CD8-positive, alpha-beta memory T cell (primary cell): ENCODE measurements at regions not wholly inside any gene's neighbourhood (a gene's known extent, or its start where the extent isn't known, plus 50 kb on each side); places are given as distances from the start of the nearest gene placed in this dataset.

Source experiments
- CTCF ChIA-PET: fragments of 350-600 bp; sonication (Branson Sonifier 250); formaldehyde crosslinking; loops from one replicate; lab custom pipeline; 2021; ENCODE audit warnings: antibody characterized with exemption; lab: Charles Lee
- POLR2A ChIA-PET: fragments of 350-600 bp; sonication (Branson Sonifier 250); formaldehyde crosslinking; loops from one replicate; lab custom pipeline; 2021; ENCODE audit warnings: antibody characterized with exemption; lab: Charles Lee
- DNase-seq, 5 donors: peaks; one replicate each; pipeline versions ENCODE4 v3.0.0 to v3.0.0-alpha.2; 2020 to 2022; ENCODE audit warnings: mixed read lengths in 1 of 5
- H3K27ac ChIP-seq: one replicate; pipeline ENCODE4 v1.7.0; 2013; ENCODE audit warnings: low read depth, mild to moderate bottlenecking, low read length, moderate library complexity
- H3K27me3 ChIP-seq: 2 replicates; pipeline ENCODE4 v1.7.0; 2013; ENCODE audit warnings: low read length, mild to moderate bottlenecking; ENCODE audit not compliant: insufficient read depth, poor library complexity, severe bottlenecking
- H3K36me3 ChIP-seq: 2 replicates; pipeline ENCODE4 v1.7.0; 2013; ENCODE audit warnings: mild to moderate bottlenecking, low read length, moderate library complexity; ENCODE audit not compliant: insufficient read depth
- H3K4me1 ChIP-seq: 2 replicates; pipeline ENCODE4 v1.7.0; 2013; ENCODE audit warnings: mild to moderate bottlenecking, low read length, moderate library complexity; ENCODE audit not compliant: insufficient read depth
- H3K4me3 ChIP-seq: 2 replicates; pipeline ENCODE4 v1.7.0; 2013; ENCODE audit warnings: mild to moderate bottlenecking, low read length
- H3K9me3 ChIP-seq: 2 replicates; pipeline ENCODE4 v1.7.0; 2013; ENCODE audit warnings: mild to moderate bottlenecking, low read length
- H3K27ac Mint-ChIP-seq, 8 donors: one replicate each; pipeline ENCODE4 v1.8.0; 2020 to 2021; ENCODE audit warnings: mixed read lengths in 8 of 8, mild to moderate bottlenecking in 6 of 8, inconsistent platforms in 3 of 8, moderate library complexity in 3 of 8
- H3K27me3 Mint-ChIP-seq, 2 donors: one replicate each; pipeline ENCODE4 v1.8.0; 2020 to 2021; ENCODE audit warnings: mixed read lengths in 2 of 2, mild to moderate bottlenecking in 1 of 2, moderate library complexity in 1 of 2
- H3K36me3 Mint-ChIP-seq, 3 donors: one replicate each; pipeline ENCODE4 v1.8.0; 2020 to 2021; ENCODE audit warnings: mixed read lengths in 3 of 3, inconsistent platforms in 1 of 3, mild to moderate bottlenecking in 1 of 3
- H3K4me1 Mint-ChIP-seq, 3 donors: one replicate each; pipeline ENCODE4 v1.8.0; 2020 to 2021; ENCODE audit warnings: mixed read lengths in 3 of 3, inconsistent platforms in 1 of 3, mild to moderate bottlenecking in 1 of 3
- H3K4me3 Mint-ChIP-seq, 7 donors: one replicate each; pipeline ENCODE4 v1.8.0; 2020 to 2021; ENCODE audit warnings: mixed read lengths in 7 of 7, mild to moderate bottlenecking in 6 of 7, moderate library complexity in 4 of 7, inconsistent platforms in 2 of 7
- H3K9me3 Mint-ChIP-seq, 5 donors: one replicate each; pipeline ENCODE4 v1.8.0; 2020 to 2022; ENCODE audit warnings: mixed read lengths in 5 of 5, mild to moderate bottlenecking in 3 of 5, moderate library complexity in 2 of 5, inconsistent platforms in 1 of 5

DNA sequence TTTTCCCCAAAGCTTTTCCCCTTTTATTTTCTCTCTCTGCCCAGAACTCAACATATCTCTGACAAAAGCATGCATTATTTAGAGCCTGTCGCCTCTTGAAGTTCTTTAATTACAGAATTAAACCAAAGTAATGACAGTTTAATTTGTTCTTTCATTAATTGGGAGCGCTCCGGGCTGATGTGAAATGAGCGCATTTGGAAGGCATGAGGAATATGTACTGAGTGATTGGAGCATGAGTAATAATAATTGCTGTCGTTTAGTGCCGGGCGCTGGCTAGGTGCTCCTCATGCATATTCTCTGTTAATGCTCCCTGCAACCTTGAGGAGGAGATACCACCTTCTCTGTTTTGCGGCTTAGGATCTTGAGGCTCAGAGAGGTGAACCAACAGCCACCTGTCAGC lies 120.5 kb downstream of the SLC25A47 start:
- H3K4me3 Mint-ChIP-seq = no peak overlapping the region
- Histone ChIP-seq H3K9me3 (no peaks in the 10 kb centered on the region), H3K4me1 (no peaks in the 10 kb centered on the region), H3K36me3 (no peaks in the 10 kb centered on the region), H3K27ac (no peak overlapping the region), H3K4me3 (no peak overlapping the region), H3K27me3 (no peaks in the 10 kb centered on the region)
- POLR2A ChIA-PET = no interaction called here
- H3K4me1 Mint-ChIP-seq = peaks cover 7 to 17% (median 13%) of the 10 kb centered on the region in 3 donors
- peaks cover 0 to 2% of the 10 kb centered on the region in 2 donors for H3K27me3 Mint-ChIP-seq
- H3K27ac Mint-ChIP-seq = no peak overlapping the region
- peaks cover 0 to 3% (median 0%) of the 10 kb centered on the region in 3 donors for H3K36me3 Mint-ChIP-seq
- H3K9me3 Mint-ChIP-seq = no peaks in the 10 kb centered on the region
- no peak for DNase-seq
- CTCF ChIA-PET = interaction anchor here (2.1 kb wide), 1 partner anchor 202 kb away, joined by 5 read pairs; no protein-coding TSS in a partner anchor

DNA sequence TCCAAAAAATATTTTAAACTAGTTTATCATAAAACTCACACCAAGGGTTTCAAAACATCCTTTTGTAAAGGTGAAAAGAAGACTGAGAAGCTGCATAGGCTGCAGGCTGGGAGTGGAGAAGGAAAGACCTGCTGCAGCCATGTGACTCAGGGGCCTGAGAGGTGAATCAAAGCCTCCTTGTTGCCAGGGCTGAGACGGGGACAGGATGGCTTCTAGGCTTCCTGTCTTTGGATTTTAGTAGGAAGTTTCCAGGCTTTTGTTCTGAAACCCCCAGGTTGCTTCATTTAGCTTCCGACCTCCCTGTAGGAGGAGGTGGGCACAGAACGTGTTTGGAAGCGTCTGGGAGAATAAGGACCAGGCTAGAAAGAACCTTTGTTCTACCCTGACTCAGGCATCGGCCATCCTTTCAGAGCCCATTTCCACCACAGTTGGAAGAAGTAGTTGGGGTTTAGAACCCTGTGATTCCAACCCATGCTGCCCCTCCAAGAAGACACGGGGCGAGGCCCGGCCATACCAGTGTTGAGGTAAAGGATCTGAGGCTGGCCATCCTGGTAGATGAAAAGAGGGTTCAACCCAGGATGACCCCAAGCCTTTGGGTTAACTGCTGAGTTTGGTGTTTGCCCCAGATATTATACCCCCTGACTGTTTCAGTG lies 122.4 kb downstream of the SLC25A47 start:
- POLR2A ChIA-PET = no interaction called here
- CTCF ChIA-PET = no interaction called here
- Histone ChIP-seq H3K4me1 (no peaks in the 10 kb centered on the region), H3K27me3 (no peaks in the 10 kb centered on the region), H3K36me3 (no peaks in the 10 kb centered on the region), H3K9me3 (no peaks in the 10 kb centered on the region), H3K4me3 (no peak overlapping the region), H3K27ac (no peak overlapping the region)
- H3K4me3 Mint-ChIP-seq = no peak overlapping the region
- H3K9me3 Mint-ChIP-seq = no peaks in the 10 kb centered on the region
- peaks cover 7 to 17% (median 9%) of the 10 kb centered on the region in 3 donors for H3K4me1 Mint-ChIP-seq
- H3K27ac Mint-ChIP-seq = no peak overlapping the region
- no peak for DNase-seq
- H3K27me3 Mint-ChIP-seq = peaks cover 0 to 2% of the 10 kb centered on the region in 2 donors
- H3K36me3 Mint-ChIP-seq = peaks cover 0 to 5% (median 3%) of the 10 kb centered on the region in 3 donors

DNA sequence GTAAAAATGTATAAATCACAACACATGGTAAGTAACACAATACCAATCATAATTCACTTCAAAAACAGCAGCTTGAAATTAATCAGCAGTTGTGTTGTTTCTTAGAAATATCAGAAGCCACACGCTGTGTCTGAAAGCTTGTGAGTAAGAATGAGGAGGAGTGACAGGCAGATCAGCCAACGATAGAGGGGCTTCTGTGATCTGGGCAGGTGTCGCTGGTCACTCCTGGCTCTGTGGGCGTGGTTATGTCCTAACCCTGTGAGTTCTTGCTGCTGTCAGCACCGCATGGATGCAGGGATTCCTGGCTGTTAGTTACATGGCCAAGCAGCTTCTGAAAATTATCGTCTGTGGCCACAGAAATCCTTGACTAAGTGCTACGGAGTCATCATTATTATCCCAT lies 123.4 kb downstream of the SLC25A47 start:
- H3K9me3 Mint-ChIP-seq = no peaks in the 10 kb centered on the region
- no peaks in the 10 kb centered on the region for H3K4me1 ChIP-seq
- H3K36me3 Mint-ChIP-seq = peaks cover 0 to 5% (median 3%) of the 10 kb centered on the region in 3 donors
- no peaks in the 10 kb centered on the region for H3K36me3 ChIP-seq
- no peak overlapping the region for H3K27ac ChIP-seq
- DNase-seq = no peak
- H3K27ac Mint-ChIP-seq = no peak overlapping the region
- ChIA-PET CTCF (interaction anchor here (0.8 to 1.3 kb wide), 2 partner anchors 8 to 207 kb away, joined by 4 read pairs; no protein-coding TSS in a partner anchor), POLR2A (no interaction called here)
- no peak overlapping the region for H3K4me3 Mint-ChIP-seq
- no peak overlapping the region for H3K4me3 ChIP-seq
- peaks cover 7 to 12% (median 9%) of the 10 kb centered on the region in 3 donors for H3K4me1 Mint-ChIP-seq
- H3K27me3 ChIP-seq = no peaks in the 10 kb centered on the region
- no peaks in the 10 kb centered on the region for H3K9me3 ChIP-seq
- H3K27me3 Mint-ChIP-seq = no peaks in the 10 kb centered on the region

DNA sequence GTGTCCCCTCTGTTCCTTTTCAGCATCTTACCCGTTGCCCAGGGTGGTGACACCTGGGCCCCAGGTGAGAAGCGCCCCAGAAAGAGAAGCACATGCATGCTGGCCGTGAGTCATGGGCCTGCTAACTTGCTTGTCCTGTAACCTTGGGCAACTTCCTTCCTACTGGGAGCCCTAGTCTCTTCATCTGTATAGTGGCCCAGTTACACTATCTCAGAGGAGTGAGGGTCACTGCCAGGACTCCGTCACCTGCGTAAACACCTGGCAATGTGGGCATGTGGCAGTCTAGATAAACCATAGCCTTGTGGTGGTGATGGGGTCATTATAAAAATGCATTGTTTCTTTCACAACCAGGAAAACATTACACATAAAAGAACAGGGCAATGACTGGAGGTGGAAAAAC lies 125.2 kb downstream of the SLC25A47 start:
- Histone ChIP-seq H3K4me3 (no peak overlapping the region), H3K36me3 (no peaks in the 10 kb centered on the region), H3K4me1 (no peaks in the 10 kb centered on the region), H3K9me3 (no peaks in the 10 kb centered on the region), H3K27me3 (no peaks in the 10 kb centered on the region), H3K27ac (no peak overlapping the region)
- CTCF ChIA-PET = no interaction called here
- Mint-ChIP-seq H3K36me3 (peaks cover 0 to 5% (median 4%) of the 10 kb centered on the region in 3 donors), H3K9me3 (no peaks in the 10 kb centered on the region), H3K4me1 (peaks cover 6 to 7% (median 6%) of the 10 kb centered on the region in 3 donors), H3K4me3 (no peak overlapping the region), H3K27ac (peak overlapping the region in 1 of 8 donors; percentile 90), H3K27me3 (no peaks in the 10 kb centered on the region)
- POLR2A ChIA-PET = no interaction called here
- DNase-seq = no peak

DNA sequence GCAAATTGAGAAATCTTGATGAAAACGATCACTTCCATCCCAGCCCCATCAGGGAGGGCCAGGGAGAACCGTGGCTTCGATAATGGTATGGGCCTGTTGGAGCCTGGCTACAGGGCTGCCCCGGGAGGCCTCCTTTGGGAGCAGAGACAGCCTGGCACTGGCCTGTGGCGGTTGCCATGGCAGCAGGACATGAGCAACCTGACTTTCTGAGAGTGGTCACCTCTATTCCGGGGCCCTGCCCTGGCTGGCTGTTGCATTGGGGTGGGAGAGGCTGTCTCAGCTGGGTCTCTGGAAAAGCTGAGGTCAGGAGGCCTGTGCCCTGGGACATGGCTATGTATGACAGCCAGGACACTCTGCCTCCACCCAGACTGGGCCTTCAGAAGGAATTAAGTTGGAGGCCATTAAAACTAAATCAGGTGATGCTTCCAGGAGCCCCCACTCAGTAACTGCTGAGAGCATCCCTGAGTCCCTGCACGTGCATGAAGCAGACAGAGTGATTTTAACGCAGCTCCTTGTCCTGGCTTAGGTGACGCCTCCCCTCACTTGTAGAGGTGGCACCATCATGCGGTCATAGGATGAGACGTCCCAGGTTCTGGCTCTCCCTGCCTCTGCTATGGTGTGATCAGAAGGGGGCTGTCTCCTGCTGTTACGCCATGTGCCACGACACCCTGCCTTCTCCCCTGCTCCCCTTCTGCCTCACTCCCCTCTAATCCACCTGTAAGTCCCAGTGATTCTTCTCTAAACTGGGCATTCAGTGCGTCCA lies 126.3 kb downstream of the SLC25A47 start:
- Mint-ChIP-seq H3K36me3 (peaks cover 0 to 8% (median 5%) of the 10 kb centered on the region in 3 donors), H3K4me1 (peaks cover 6 to 7% (median 6%) of the 10 kb centered on the region in 3 donors), H3K27ac (no peak overlapping the region), H3K4me3 (no peak overlapping the region), H3K27me3 (no peaks in the 10 kb centered on the region), H3K9me3 (no peaks in the 10 kb centered on the region)
- ChIA-PET POLR2A (no interaction called here), CTCF (no interaction called here)
- H3K27me3 ChIP-seq = no peaks in the 10 kb centered on the region
- H3K4me1 ChIP-seq = no peaks in the 10 kb centered on the region
- no peak for DNase-seq
- H3K4me3 ChIP-seq = no peak overlapping the region
- H3K9me3 ChIP-seq = no peaks in the 10 kb centered on the region
- H3K36me3 ChIP-seq = no peaks in the 10 kb centered on the region
- H3K27ac ChIP-seq = no peak overlapping the region

DNA sequence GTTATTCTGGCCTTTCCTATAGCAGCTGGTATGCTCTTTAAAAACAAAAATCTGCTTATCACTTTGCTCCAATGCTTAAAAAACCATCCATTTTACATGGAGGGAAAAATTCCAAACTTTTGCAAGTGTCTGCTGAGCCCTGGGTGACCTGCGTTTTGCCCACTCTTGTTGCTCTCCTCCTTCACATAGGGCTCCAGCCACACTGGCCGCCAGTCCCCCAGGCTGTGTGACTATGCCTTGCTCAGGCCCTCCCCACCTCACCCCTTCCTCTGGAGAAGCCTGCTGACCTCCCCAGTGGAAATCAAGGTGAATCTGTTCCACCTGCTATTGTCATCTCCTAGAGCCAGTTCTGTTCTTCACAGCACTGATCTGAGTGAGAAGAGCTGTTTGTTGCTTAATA lies 126.9 kb downstream of the SLC25A47 start:
- H3K36me3 Mint-ChIP-seq = peaks cover 0 to 8% (median 5%) of the 10 kb centered on the region in 3 donors
- H3K27ac Mint-ChIP-seq = peak overlapping the region in 1 of 8 donors; percentile 90
- no peak overlapping the region for H3K4me3 Mint-ChIP-seq
- Histone ChIP-seq H3K4me1 (no peaks in the 10 kb centered on the region), H3K36me3 (no peaks in the 10 kb centered on the region), H3K27ac (no peak overlapping the region), H3K27me3 (no peaks in the 10 kb centered on the region), H3K9me3 (no peaks in the 10 kb centered on the region), H3K4me3 (no peak overlapping the region)
- H3K27me3 Mint-ChIP-seq = no peaks in the 10 kb centered on the region
- no peaks in the 10 kb centered on the region for H3K9me3 Mint-ChIP-seq
- DNase-seq = no peak
- H3K4me1 Mint-ChIP-seq = peaks cover 6 to 7% (median 6%) of the 10 kb centered on the region in 3 donors
- POLR2A ChIA-PET = no interaction called here
- CTCF ChIA-PET = no interaction called here

DNA sequence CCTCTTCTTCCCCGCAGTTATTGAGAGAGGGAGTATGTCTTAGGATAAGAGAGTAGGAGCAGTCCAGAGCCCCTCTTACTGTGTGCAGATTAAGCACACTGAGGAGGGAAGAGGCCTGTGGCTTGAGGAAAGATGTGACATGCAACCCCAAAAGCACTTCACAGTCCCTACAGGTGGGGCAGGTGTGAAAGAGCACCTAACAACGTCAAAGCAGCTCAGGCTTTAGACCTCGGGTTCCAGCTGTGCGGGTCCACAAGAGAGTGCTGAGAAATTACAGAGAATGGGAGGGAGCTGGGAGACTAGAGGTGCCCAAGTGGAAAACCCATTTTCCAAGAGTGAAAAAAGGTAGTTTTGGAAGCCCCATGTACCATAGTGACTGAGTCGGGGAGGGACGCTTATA lies 127.6 kb downstream of the SLC25A47 start:
- Histone ChIP-seq H3K27ac (no peak overlapping the region), H3K4me1 (no peaks in the 10 kb centered on the region), H3K27me3 (no peaks in the 10 kb centered on the region), H3K36me3 (no peaks in the 10 kb centered on the region), H3K9me3 (no peaks in the 10 kb centered on the region), H3K4me3 (no peak overlapping the region)
- DNase-seq = no peak
- peaks cover 0 to 9% (median 7%) of the 10 kb centered on the region in 3 donors for H3K36me3 Mint-ChIP-seq
- peaks cover 6 to 7% (median 6%) of the 10 kb centered on the region in 3 donors for H3K4me1 Mint-ChIP-seq
- H3K27me3 Mint-ChIP-seq = no peaks in the 10 kb centered on the region
- no peak overlapping the region for H3K27ac Mint-ChIP-seq
- ChIA-PET CTCF (no interaction called here), POLR2A (no interaction called here)
- no peak overlapping the region for H3K4me3 Mint-ChIP-seq
- no peaks in the 10 kb centered on the region for H3K9me3 Mint-ChIP-seq

DNA sequence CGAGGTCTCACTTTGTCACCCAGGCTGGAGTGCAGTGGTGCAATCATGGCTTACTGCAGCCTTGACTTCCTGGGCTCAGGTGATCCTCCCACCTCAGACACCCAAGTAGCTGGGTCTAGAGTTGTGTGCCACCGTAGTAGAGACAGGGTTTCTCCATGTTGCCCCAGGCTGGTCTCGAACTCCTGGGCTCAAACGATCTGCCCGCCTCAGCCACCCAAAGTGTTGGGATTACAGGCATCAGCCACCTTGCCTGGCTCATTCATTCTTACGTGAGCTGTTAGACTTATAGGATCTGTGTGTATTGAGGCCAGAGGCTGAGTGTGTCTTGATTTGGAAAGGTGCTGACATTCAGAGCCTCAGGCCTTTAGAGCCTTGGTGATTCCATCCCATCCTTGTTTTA lies 128.1 kb downstream of the SLC25A47 start:
- no peaks in the 10 kb centered on the region for H3K27me3 ChIP-seq
- CTCF ChIA-PET = no interaction called here
- no peaks in the 10 kb centered on the region for H3K9me3 Mint-ChIP-seq
- DNase-seq = no peak
- H3K4me1 ChIP-seq = no peaks in the 10 kb centered on the region
- no peaks in the 10 kb centered on the region for H3K36me3 ChIP-seq
- peaks cover 6 to 7% (median 6%) of the 10 kb centered on the region in 3 donors for H3K4me1 Mint-ChIP-seq
- POLR2A ChIA-PET = no interaction called here
- no peak overlapping the region for H3K4me3 ChIP-seq
- H3K27ac ChIP-seq = no peak overlapping the region
- no peak overlapping the region for H3K27ac Mint-ChIP-seq
- no peaks in the 10 kb centered on the region for H3K27me3 Mint-ChIP-seq
- H3K9me3 ChIP-seq = no peaks in the 10 kb centered on the region
- H3K4me3 Mint-ChIP-seq = no peak overlapping the region
- peaks cover 0 to 9% (median 8%) of the 10 kb centered on the region in 3 donors for H3K36me3 Mint-ChIP-seq
